Common myeloid progenitor, CD34-positive (primary cell): ENCODE measurements at regions not wholly inside any gene's neighbourhood (a gene's known extent, or its start where the extent isn't known, plus 50 kb on each side); places are given as distances from the start of the nearest gene placed in this dataset.

Experiments used
- CTCF ChIA-PET: fragments of 350-600 bp; sonication (Branson Sonifier 250); formaldehyde crosslinking; loops from one replicate; lab custom pipeline; 2021; ENCODE audit warnings: antibody characterized with exemption; lab: Charles Lee
- POLR2A ChIA-PET: fragments of 350-600 bp; sonication (Branson Sonifier 250); formaldehyde crosslinking; loops from one replicate; lab custom pipeline; 2021; ENCODE audit warnings: antibody characterized with exemption; lab: Charles Lee
- DNase-seq, 3 donors: peaks; one replicate each; pipeline versions ENCODE4 v3.0.0 to v3.0.0-alpha.2; 2013
- H3K27ac ChIP-seq, 2 experiments: 1 replicate in 1 of 2; 2 replicates in 1 of 2; pipeline ENCODE4 v1.7.0; 2013; ENCODE audit warnings: inconsistent platforms in 2 of 2, low read length in 2 of 2, mild to moderate bottlenecking in 2 of 2, low read depth in 1 of 2, moderate library complexity in 1 of 2; ENCODE audit not compliant: severe bottlenecking in 2 of 2, insufficient read depth in 1 of 2, poor library complexity in 1 of 2
- H3K27me3 ChIP-seq, 5 experiments: replicated peaks in 2 of 5; 1 replicate in 3 of 5; 2 replicates in 2 of 5; pipeline versions ENCODE4 v1.6.1 to v1.7.0; 2013; ENCODE audit warnings: low read length in 4 of 5, mild to moderate bottlenecking in 2 of 5, moderate library complexity in 2 of 5, inconsistent platforms in 1 of 5; ENCODE audit not compliant: insufficient read depth in 5 of 5, control insufficient read depth in 4 of 5
- H3K36me3 ChIP-seq, 4 experiments: 1 replicate in 2 of 4; 2 replicates in 2 of 4; pipeline versions ENCODE4 v1.6.1 to v1.7.0; 2013; ENCODE audit warnings: low read length in 3 of 4, control low read depth in 1 of 4, mild to moderate bottlenecking in 1 of 4; ENCODE audit not compliant: control insufficient read depth in 4 of 4, insufficient read depth in 4 of 4
- H3K4me1 ChIP-seq, 4 experiments: 1 replicate in 3 of 4; 2 replicates in 1 of 4; pipeline versions ENCODE4 v1.6.1 to v1.7.1; 2013; ENCODE audit warnings: low read length in 3 of 4, mild to moderate bottlenecking in 3 of 4, control low read depth in 1 of 4, inconsistent platforms in 1 of 4, moderate library complexity in 1 of 4; ENCODE audit not compliant: control insufficient read depth in 4 of 4, insufficient read depth in 4 of 4; ENCODE audit errors: control extremely low read depth in 1 of 4
- H3K4me3 ChIP-seq, 7 experiments: 1 replicate in 4 of 7; 2 replicates in 3 of 7; pipeline versions ENCODE4 v1.5.1 to v1.7.0; 2013; ENCODE audit warnings: mild to moderate bottlenecking in 7 of 7, low read length in 6 of 7, moderate library complexity in 6 of 7, inconsistent platforms in 2 of 7, low read depth in 2 of 7, control low read depth in 1 of 7; ENCODE audit not compliant: insufficient read depth in 4 of 7, control insufficient read depth in 1 of 7; ENCODE audit errors: extremely low read depth in 1 of 7
- H3K9me3 ChIP-seq, 5 experiments: 1 replicate in 4 of 5; 2 replicates in 1 of 5; pipeline versions ENCODE4 v1.6.1 to v1.7.1; 2013; ENCODE audit warnings: low read length in 4 of 5, mild to moderate bottlenecking in 2 of 5, inconsistent platforms in 1 of 5, low read depth in 1 of 5, moderate library complexity in 1 of 5; ENCODE audit not compliant: control insufficient read depth in 4 of 5, insufficient read depth in 2 of 5; ENCODE audit errors: control extremely low read depth in 1 of 5
- WGBS: methylation state at CpG from one replicate; pipeline ENCODE4 v1.1.5; 2013; ENCODE audit not compliant: insufficient coverage; 5-methylcytosine and 5-hydroxymethylcytosine counted together

- Histone ChIP-seq H3K4me3 (no peak overlapping the region), H3K4me1 (no peaks in the 10 kb centered on the region), H3K36me3 (no peaks in the 10 kb centered on the region), H3K27me3 (peaks cover 0 to 3% (median 0%) of the 10 kb centered on the region in 5 experiments), H3K9me3 (no peaks in the 10 kb centered on the region), H3K27ac (no peak overlapping the region)
- POLR2A ChIA-PET, result no interaction called here
- CTCF ChIA-PET, result interaction anchor here (1.1 to 1.7 kb wide), 2 partner anchors 374 to 386 kb away, joined by 3 to 5 read pairs; no protein-coding TSS in a partner anchor
- 100% methylated on average over 6 of the region's 6 CpGs for WGBS
- no peak for DNase-seq
Observed at GRCh38 chr3:193187070-193187722, 53.8 kb upstream of the PLAAT1 start.

GRCh38 chr3:193190146-193190786, 50.8 kb upstream of the PLAAT1 start:
- Histone ChIP-seq H3K4me3 (no peak overlapping the region), H3K4me1 (no peaks in the 10 kb centered on the region), H3K36me3 (no peaks in the 10 kb centered on the region), H3K27me3 (peaks cover 0 to 3% (median 2%) of the 10 kb centered on the region in 5 experiments), H3K9me3 (no peaks in the 10 kb centered on the region), H3K27ac (no peak overlapping the region)
- ChIA-PET CTCF (no interaction called here), POLR2A (no interaction called here)
- peak; percentile 39 to 64 (median 59) for DNase-seq
- 67% methylated on average over 2 of the region's 2 CpGs for WGBS
